ELR (cell line): ENCODE measurements at regions not wholly inside any gene's neighbourhood (a gene's known extent, or its start where the extent isn't known, plus 50 kb on each side); places are given as distances from the start of the nearest gene placed in this dataset.

Experiments
- DNase-seq: peaks from one replicate; pipeline ENCODE4 v3.0.0-alpha.2; 2015; ENCODE audit warnings: low read depth

- DNase-seq: no peak
Measured at GRCh38 chr6:1515280-1515679, 94.4 kb upstream of the FOXC1 start.

DNA sequence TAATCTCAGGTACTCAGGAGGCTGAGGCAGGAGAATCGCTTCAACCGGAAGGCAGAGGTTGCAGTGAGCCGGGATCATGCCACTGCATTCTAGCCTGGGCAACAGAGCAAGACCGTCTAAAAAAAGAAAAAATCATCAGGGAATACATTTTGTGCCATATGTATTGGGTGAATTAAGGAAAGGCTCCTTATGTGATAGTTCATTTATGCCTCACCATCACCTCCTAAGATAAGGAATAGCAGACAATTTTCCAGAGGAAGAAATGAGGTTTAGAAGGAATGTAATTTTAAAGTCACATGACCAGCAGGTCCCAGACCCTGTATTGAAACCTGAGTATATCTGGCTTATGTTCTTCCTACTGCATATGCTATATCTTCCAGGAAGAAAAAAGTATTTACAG lies 93.9 kb upstream of the FOXC1 start:
- DNase-seq: no peak

GRCh38 chr6:1516742-1517520 lies 92.8 kb upstream of the FOXC1 start:
- no peak for DNase-seq

DNA sequence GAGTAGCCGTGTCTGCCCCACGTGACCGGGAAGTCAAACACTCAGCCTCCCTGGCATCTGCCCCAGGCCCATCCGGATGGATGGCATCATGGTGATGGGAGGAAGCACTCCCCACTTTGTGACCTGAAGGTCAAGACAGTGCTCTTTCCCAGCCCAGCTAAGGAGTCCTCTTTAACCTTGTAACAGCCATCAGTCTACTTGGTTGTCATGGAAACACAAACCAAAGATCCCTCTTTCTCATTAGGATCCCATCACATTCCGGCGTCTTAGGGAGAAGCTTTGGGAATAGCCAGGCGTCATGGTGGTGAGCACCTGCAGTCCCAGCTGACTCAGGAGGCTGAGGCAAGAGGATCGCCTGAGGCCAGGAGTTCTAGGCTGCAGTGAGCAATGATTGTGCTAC lies 90.9 kb upstream of the FOXC1 start:
- DNase-seq: no peak

DNA sequence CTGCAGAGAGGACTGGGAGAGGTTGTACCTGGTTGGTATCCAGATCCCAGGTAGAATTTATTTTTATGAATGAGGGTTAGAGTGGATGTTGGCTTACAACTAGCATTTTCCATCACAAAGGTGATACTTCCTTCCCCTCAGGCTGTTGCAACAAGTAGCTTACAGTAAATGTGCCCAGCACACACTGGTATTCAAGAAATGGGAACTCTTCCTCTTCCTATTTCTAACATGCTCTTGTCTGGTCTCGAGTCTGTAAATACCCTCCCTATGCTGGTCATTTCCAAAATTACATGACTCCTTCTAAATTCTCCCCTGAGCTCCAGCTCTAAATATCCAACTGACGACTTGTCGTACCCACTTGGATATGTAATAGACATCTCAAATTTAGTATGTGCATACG lies 90.1 kb upstream of the FOXC1 start:
- no peak for DNase-seq

DNA sequence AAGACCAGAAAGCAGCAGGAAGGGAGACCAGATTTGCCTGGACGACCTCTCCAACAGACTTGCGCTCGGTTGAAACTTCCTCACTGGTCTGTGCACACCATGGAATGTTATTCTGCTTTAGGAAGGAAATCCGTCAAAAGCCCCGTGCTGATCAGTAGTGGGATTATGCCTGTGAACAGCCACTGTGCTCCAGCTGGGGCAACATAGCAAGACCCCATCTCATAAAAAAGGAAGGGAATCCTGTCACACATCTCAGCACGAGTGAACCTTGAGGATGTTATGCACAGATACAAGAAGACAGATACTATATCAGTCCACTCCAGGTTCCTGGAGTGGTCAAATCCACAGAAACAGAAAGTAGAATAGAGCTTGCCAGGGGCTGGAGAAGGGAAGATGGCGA lies 86.9 kb upstream of the FOXC1 start:
- DNase-seq: no peak

DNA sequence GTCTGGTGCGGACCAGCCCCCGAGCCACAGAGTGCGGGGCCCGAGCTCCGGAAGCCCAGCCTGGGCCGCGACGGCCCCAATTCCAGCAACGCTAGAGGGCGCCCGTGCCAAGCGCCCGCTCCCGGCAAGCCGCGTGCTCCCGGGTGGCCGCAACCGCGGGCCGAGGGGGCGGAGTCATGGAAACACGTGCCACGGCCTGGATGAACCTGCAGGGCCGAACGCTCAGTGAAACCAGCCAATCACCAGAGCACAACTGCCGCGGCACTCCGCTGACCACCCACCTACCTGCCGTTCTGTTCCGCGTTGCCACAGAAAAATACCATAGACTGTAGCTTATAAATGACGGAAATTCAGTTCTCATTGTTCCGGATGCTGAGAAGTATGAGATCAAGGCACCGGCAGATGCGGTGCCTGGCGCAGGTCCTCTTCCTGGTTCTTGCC lies 85.7 kb upstream of the FOXC1 start:
- peak; percentile 46 for DNase-seq

GRCh38 chr6:1525364-1526038 lies 84.2 kb upstream of the FOXC1 start:
- no peak for DNase-seq

DNA sequence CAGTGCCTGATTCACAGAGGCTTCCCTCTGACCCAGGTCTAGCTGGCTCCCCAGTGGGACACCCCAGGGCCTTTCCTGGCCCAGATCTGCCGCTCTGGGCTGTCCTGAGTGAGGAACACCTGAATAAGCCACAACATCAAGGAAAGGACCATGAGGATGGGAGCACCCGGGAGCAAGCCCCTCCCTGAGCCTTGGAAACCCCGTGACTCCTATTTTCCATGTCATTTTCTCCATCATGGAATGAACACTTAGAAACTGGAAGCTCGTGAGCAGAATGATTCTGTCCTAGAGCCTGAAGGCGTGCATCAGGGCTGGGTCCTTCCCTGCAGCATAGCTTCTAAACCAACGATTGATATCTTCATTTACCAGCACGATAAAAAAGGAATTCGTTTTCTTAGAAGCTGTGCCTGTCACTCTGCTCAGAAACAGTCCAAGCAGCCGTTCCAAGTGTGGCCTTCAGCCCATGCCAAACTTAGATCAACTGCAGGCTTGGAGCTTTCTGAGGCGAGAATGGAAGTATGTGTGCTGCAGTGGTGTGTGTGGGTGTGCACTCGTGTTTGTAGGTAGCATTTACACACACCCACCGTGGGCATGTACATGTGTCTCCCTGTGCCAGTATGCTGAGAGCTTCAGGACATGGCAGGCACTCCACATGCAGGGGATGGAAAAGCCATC lies 83.2 kb upstream of the FOXC1 start:
- no peak for DNase-seq

- DNase-seq: peak; percentile 14
Measured at GRCh38 chr6:1527073-1527457, 82.7 kb upstream of the FOXC1 start.

DNA sequence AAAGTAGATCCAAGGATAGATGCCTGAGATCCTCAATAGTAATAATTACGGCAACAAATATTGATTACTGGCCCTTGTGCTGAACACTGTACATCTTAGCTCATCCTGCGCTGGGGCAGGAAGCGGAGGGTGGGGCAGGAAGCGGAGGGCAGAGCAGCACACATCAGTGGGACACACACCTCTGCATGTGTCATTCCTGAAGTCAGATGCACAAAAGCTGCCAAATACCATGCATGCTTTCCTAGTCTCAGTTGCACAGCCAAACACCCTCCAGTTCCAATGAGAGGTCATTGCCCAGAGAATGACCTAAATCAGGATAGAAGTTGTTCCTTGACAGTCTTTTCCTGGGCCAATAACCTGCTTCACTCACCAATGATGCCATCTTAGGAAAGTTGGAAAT lies 74.4 kb upstream of the FOXC1 start:
- DNase-seq: peak; percentile 42

DNA sequence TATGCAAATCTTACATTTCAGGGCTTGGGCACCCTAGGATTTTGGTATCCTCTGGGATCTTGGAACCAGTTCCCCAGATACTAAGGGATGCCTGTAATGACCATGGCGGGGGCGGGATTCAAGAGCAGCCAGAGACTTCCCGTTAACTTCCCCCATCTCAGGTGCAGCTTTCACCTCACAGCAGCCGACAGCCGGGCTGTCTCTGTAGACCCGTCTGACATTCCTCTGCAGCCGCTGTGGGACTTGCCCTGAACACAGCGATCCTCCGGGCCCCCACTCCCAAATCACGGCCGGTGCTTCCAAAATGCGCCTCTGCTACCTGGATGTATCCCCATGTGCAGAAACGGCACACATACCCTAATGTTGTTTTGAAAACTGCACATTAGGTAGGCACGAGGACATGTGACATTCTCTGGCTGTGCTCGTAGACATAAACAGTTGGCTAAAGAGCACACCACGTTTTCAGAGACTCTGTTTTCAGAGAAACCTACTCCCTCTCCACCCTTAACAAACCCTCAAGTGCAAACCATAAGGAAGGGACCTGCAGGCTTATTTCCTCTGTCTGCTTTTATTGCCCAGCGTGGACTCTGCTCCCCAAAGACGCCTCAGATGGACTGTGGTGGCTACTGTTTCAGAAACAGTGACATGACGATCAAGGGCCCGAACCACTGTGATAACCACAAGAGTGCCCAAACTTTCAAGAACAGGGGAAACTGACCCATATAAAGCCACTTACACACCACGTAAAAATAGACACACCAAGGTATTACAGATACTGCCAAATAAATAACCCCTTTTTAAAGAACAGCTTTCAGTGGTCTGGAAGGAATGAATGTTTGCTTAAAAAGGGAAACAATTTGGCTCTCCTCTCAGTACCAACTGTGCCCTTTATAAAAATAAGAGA lies 72.9 kb upstream of the FOXC1 start:
- DNase-seq: no peak

- DNase-seq: no peak
Measured at GRCh38 chr6:1538369-1538768, 71.3 kb upstream of the FOXC1 start.

DNA sequence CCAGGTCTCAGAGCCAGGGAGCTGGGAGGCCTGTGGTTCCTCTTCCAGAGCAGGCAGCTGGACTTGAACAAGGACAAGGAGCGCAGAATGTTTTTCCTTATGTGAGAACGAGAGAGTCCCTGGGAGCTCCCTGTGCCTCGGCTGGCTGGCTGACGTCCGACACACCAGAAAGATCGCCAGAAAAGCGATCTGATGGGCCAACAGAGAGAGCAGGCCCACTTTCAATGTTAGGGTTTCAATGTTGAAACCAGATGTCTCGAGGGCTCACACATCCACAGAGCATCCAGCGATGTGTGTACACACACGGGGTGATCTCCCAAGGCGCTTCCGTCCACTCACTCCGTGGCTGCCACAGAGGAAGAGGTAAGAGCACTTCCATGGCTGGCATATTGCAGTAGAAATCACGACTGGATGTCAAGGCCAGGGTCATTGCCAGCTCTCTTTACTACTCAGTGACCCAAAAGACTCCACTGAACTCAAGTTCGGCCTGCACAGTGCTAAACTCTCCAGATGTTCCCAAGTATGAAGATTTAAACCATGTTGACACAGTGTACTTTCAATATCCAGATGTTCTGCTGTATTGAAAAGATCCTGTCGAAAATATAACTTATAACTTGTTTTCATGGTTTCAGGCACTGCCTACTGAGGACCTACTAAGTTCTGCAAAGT lies 70.8 kb upstream of the FOXC1 start:
- DNase-seq: no peak

DNA sequence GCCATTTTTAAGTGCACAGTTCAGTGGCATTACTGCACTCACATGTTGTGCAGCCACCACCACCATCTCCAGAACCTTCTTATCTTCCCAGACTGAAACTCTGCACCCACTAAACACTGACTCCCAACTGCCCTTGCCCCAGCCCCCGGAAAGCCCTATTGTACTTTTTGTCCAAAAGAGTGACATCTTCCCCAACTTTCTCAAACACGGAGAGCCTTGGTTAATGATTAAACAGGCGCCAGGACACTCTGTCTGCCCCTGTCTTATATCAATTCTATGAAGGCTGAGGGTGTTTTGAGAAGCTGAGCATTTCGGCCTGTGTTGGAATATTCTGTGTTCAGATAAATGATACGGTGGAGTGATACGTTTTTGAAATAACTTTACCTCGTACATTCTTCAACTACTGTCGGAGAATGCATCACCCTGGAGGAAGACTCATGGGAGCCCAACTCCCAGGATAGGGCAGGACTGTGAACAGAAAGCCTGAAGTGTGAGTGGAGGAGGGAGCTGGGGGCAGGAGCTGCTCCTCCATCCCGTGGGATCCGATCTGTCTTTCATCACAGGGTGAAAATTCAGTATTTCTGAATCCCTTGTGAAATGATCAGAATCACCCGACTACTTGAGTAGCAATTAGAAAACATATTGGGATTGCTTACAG lies 68.7 kb upstream of the FOXC1 start:
- no peak for DNase-seq

DNA sequence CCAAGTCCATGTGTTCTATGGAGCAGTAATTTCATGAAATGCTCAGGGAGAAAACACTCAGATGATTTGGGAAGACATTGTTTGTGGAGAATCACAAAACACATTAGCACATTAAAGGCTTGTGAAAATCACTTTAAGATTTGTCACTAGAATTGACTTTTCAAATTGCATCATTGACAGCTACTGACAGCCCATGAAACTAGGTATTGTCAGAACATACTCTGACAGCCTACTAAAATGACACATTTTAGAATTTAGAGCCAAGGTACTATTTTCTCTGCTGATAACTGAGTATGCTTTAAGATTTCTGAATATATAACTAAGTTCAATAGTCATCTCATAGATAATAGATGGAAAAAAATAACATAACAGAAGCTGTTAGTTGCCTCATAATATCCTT lies 67.4 kb upstream of the FOXC1 start:
- no peak for DNase-seq

DNA sequence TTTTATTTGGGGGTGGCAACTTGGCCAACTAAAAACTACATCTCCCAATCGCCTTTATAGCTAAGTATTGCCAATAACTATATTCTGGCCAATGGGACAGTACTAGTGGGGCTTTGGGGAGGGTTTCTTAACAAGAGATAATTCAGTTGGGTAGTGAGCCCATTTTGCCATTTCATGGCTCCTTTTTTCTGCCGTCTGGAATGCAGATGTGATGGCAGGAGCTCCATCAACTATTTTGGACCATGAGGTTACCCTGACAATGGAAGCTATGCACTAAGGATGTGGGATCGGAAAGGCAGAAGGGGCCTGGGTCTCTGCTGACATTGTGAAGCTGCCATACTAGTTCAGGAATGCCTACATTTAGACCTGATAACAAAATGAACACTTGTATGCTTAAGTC lies 67.0 kb upstream of the FOXC1 start:
- DNase-seq: no peak

DNA sequence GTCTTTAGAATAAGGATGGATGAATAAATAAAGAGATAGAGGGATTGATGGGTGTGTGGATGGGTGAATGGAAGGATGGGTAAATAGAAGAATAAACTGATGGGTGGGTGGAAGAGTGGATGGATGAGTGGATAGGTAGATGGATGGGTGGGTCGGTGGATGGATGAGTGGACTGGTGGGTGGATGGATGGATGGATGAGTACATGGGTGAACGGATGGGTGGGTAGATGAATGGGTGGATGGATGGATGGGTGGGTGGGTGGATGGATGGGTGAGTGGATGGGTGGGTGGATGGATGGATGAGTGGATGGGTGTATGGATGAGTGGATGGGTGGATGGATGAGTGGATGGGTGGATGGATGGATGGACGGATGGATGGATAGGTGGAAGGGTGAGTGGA lies 65.7 kb upstream of the FOXC1 start:
- no peak for DNase-seq

DNA sequence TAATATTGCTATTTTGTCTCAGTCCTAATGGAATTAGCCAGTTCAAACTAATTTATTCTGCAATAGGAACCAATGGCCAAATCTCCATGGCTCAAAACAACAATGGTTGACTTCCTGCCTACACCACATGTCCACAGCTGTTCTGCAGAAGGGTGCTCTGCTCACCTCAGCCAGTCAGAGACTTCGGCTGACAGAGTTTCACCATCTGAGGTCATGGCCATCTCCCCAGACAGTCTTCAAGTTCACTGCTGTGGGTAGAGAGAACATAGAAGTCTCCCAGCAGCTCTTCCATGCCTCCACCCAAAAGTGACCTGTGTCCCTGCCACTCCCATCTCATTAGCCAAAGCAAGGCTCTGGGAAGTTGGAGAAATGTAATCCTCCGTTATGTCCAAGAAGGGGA lies 65.1 kb upstream of the FOXC1 start:
- DNase-seq: no peak

- DNase-seq: no peak
Measured at GRCh38 chr6:1545654-1546053, 64.1 kb upstream of the FOXC1 start.

DNA sequence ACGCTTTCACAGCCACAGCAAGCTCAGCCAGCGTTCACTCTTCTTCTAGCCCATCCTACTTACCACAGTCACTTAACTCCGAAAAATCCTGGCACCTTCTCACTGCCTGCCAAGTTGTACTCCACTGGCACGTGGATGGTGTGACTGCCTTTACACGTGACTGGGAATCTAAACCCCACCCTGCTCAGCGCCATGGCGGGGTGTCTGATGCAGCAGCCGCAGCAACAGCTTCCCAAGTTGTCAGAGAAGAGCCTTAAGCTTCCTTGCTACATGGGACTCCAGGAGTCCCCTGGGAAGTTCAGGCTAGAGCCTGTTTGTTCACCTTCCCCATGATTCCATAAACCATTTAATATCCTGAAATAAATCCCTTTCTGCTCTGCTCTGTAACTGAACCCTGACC lies 61.9 kb upstream of the FOXC1 start:
- DNase-seq: no peak
